Neural cell (in vitro differentiated cells): ENCODE measurements at regions not wholly inside any gene's neighbourhood (a gene's known extent, or its start where the extent isn't known, plus 50 kb on each side); places are given as distances from the start of the nearest gene placed in this dataset.

ENCODE experiments used
- H2AFZ ChIP-seq: fragments of 200-600, 300-800 bp; sonication (generic), shearing (Covaris generic); 2 replicates; pipeline ENCODE4 v1.6.0; 2014; ENCODE audit warnings: low read depth, mild to moderate bottlenecking, antibody characterized with exemption, low read length, moderate library complexity
- H3F3A ChIP-seq: fragments of 200-600 bp; shearing (Covaris generic); 2 replicates; pipeline ENCODE4 v1.6.1; 2016; ENCODE audit warnings: mild to moderate bottlenecking, moderate library complexity, mixed read lengths, antibody characterized with exemption, low read length; ENCODE audit not compliant: insufficient read depth, poor library complexity, severe bottlenecking
- H3K27ac ChIP-seq: fragments of 200-600, 300-800 bp; sonication (generic), shearing (Covaris generic); 2 replicates; pipeline ENCODE4 v1.5.1; 2014; ENCODE audit warnings: mild to moderate bottlenecking, low read length, moderate library complexity
- H3K27me3 ChIP-seq: fragments of 300-800, 200-600 bp; sonication (generic), shearing (Covaris generic); 2 replicates; pipeline ENCODE4 v1.6.0; 2014; ENCODE audit warnings: mild to moderate bottlenecking, low read depth, low read length, moderate library complexity; ENCODE audit not compliant: insufficient read depth
- H3K36me3 ChIP-seq: fragments of 300-800, 200-600 bp; sonication (generic), shearing (Covaris generic); 2 replicates; pipeline ENCODE4 v1.5.1; 2014; ENCODE audit warnings: mild to moderate bottlenecking, antibody characterized with exemption, low read length, moderate library complexity; ENCODE audit not compliant: insufficient read depth
- H3K4me2 ChIP-seq: fragments of 300-800, 200-600 bp; sonication (generic), shearing (Covaris generic); 2 replicates; pipeline ENCODE4 v1.6.0; 2014; ENCODE audit warnings: mild to moderate bottlenecking, low read length
- H3K4me3 ChIP-seq: fragments of 300-800, 200-600 bp; sonication (generic), shearing (Covaris generic); 2 replicates; pipeline ENCODE4 v1.5.1; 2014; ENCODE audit warnings: mild to moderate bottlenecking, low read length, moderate library complexity
- H3K79me2 ChIP-seq: fragments of 200-600 bp; shearing (Covaris generic); replicated peaks from 2 replicates; pipeline ENCODE4 v1.6.0; 2014; ENCODE audit warnings: mild to moderate bottlenecking, low read length, moderate library complexity; ENCODE audit not compliant: insufficient read depth
- H3K9ac ChIP-seq: fragments of 300-800, 200-600 bp; sonication (generic), shearing (Covaris generic); 2 replicates; pipeline ENCODE4 v1.6.1; 2016; ENCODE audit warnings: mild to moderate bottlenecking, low read length, mixed read lengths
- H3K9me2 ChIP-seq: fragments of 200-600 bp; shearing (Covaris generic); 2 replicates; pipeline ENCODE4 v1.6.1; 2016; ENCODE audit warnings: mild to moderate bottlenecking, low read length, mixed read lengths; ENCODE audit not compliant: insufficient read depth
- H3K9me3 ChIP-seq: fragments of 200-600, 300-800 bp; sonication (generic), shearing (Covaris generic); 2 replicates; pipeline ENCODE4 v1.6.1; 2016; ENCODE audit warnings: mild to moderate bottlenecking, mixed run types, low read length, moderate library complexity, mixed read lengths
- H4K20me1 ChIP-seq: fragments of 200-600 bp; shearing (Covaris generic); 2 replicates; pipeline ENCODE4 v1.6.1; 2016; ENCODE audit warnings: mild to moderate bottlenecking, mixed run types; ENCODE audit not compliant: insufficient read depth
- CTCF ChIP-seq: fragments of 450-650 bp; IDR thresholded peaks from 2 replicates; pipeline ENCODE4 v1.5.1; 2014; ENCODE audit warnings: antibody characterized with exemption, mild to moderate bottlenecking, moderate library complexity; ENCODE audit not compliant: poor library complexity, severe bottlenecking
- EP300 ChIP-seq: fragments of 450-650 bp; conservative IDR thresholded peaks from 2 replicates; pipeline ENCODE4 v1.6.1; 2014; ENCODE audit warnings: antibody characterized with exemption, mild to moderate bottlenecking, moderate library complexity; ENCODE audit not compliant: poor library complexity, severe bottlenecking
- EZH2 ChIP-seq: fragments of 200-600, 300-800 bp; shearing (Covaris generic), sonication (generic); IDR thresholded peaks from 2 replicates; pipeline ENCODE4 v1.6.1; 2014; ENCODE audit warnings: antibody characterized with exemption, low read length, borderline replicate concordance, mild to moderate bottlenecking; ENCODE audit not compliant: insufficient read depth, poor library complexity, severe bottlenecking
- MXI1 ChIP-seq: fragments of 450-650 bp; conservative IDR thresholded peaks from 2 replicates; pipeline ENCODE4 v1.6.1; 2014; ENCODE audit warnings: antibody characterized with exemption, mild to moderate bottlenecking; ENCODE audit not compliant: poor library complexity, severe bottlenecking
- POLR2AphosphoS5 ChIP-seq: IDR thresholded peaks from 2 replicates; pipeline ENCODE4 v1.6.1; 2012
- RAD21 ChIP-seq: fragments of 450-650 bp; conservative IDR thresholded peaks from 2 replicates; pipeline ENCODE4 v1.6.1; 2014; ENCODE audit warnings: antibody characterized with exemption, mild to moderate bottlenecking, moderate library complexity
- REST ChIP-seq: IDR thresholded peaks from 2 replicates; pipeline ENCODE4 v1.6.1; 2012; ENCODE audit warnings: borderline replicate concordance
- SMC3 ChIP-seq: fragments of 450-650 bp; conservative IDR thresholded peaks from 2 replicates; pipeline ENCODE4 v1.6.1; 2014; ENCODE audit warnings: antibody characterized with exemption, mild to moderate bottlenecking, moderate library complexity; ENCODE audit not compliant: poor library complexity
- TAF1 ChIP-seq: IDR thresholded peaks from 2 replicates; pipeline ENCODE4 v1.6.1; 2012; ENCODE audit warnings: low read depth

GRCh38 chr4:186881521-186882220, 158.0 kb upstream of the FAT1 start:
- Histone ChIP-seq H3K4me2 (no peak overlapping the region), H4K20me1 (no peaks in the 10 kb centered on the region), H3K36me3 (no peaks in the 10 kb centered on the region), H3K79me2 (peaks cover 6% of the 10 kb centered on the region), H3K9me3 (no peaks in the 10 kb centered on the region), H3K27ac (no peak overlapping the region), H3K27me3 (no peaks in the 10 kb centered on the region), H2AFZ (no peak overlapping the region), H3K9ac (no peak overlapping the region), H3K9me2 (no peaks in the 10 kb centered on the region), H3F3A (no peaks in the 10 kb centered on the region), H3K4me3 (no peak overlapping the region)
- no peak for TF ChIP-seq SMC3
- TF ChIP-seq TAF1, result no peak
- no peak for TF ChIP-seq CTCF
- TF ChIP-seq REST, result no peak
- TF ChIP-seq POLR2AphosphoS5, result no peak
- no peak for TF ChIP-seq MXI1
- no peak for TF ChIP-seq EP300
- TF ChIP-seq RAD21, result no peak
- no peak for TF ChIP-seq EZH2

- no peaks in the 10 kb centered on the region for H4K20me1 ChIP-seq
- H3K36me3 ChIP-seq, result no peaks in the 10 kb centered on the region
- H3K79me2 ChIP-seq, result peaks cover 12% of the 10 kb centered on the region
- no peaks in the 10 kb centered on the region for H3K27me3 ChIP-seq
- no peak overlapping the region for H3K4me3 ChIP-seq
- no peak overlapping the region for H3K9ac ChIP-seq
- TF ChIP-seq CTCF (no peak), RAD21 (no peak), EP300 (no peak), REST (no peak), MXI1 (no peak), EZH2 (no peak), POLR2AphosphoS5 (no peak)
- no peak overlapping the region for H2AFZ ChIP-seq
- H3F3A ChIP-seq, result no peaks in the 10 kb centered on the region
- no peaks in the 10 kb centered on the region for H3K9me2 ChIP-seq
- no peak overlapping the region for H3K4me2 ChIP-seq
- H3K27ac ChIP-seq, result no peak overlapping the region
- H3K9me3 ChIP-seq, result no peaks in the 10 kb centered on the region
These were observed 158.6 kb upstream of the FAT1 start for GRCh38 chr4:186882293-186882692.
